Mesendoderm (in vitro differentiated cells): ENCODE measurements at regions not wholly inside any gene's neighbourhood (a gene's known extent, or its start where the extent isn't known, plus 50 kb on each side); places are given as distances from the start of the nearest gene placed in this dataset.

ENCODE experiments used
- DNase-seq: peaks from one replicate; pipeline ENCODE4 v3.0.0; 2013
- H2AK5ac ChIP-seq: 2 replicates; pipeline ENCODE4 v1.6.1; 2013; ENCODE audit warnings: low read length, inconsistent platforms
- H2BK120ac ChIP-seq: 2 replicates; pipeline ENCODE4 v1.6.1; 2013; ENCODE audit warnings: low read depth, mild to moderate bottlenecking, low read length, moderate library complexity, mixed read lengths
- H2BK15ac ChIP-seq: replicated peaks from 2 replicates; pipeline ENCODE4 v1.6.1; 2013; ENCODE audit warnings: low read depth, mild to moderate bottlenecking, moderate library complexity
- H2BK5ac ChIP-seq: 2 replicates; pipeline ENCODE4 v1.6.1; 2013; ENCODE audit warnings: low read length, inconsistent platforms
- H3K18ac ChIP-seq: 2 replicates; pipeline ENCODE4 v1.6.1; 2013; ENCODE audit warnings: mild to moderate bottlenecking, low read length, mixed read lengths
- H3K23ac ChIP-seq: one replicate; pipeline ENCODE4 v1.6.1; 2013; ENCODE audit warnings: low read length
- H3K27ac ChIP-seq: 2 replicates; pipeline ENCODE4 v1.5.1; 2013; ENCODE audit warnings: low read depth, mild to moderate bottlenecking, inconsistent platforms, low read length, moderate library complexity
- H3K27me3 ChIP-seq: 2 replicates; pipeline ENCODE4 v1.6.1; 2013; ENCODE audit warnings: low read length, control low read depth, mild to moderate bottlenecking, inconsistent platforms; ENCODE audit not compliant: insufficient read depth, poor library complexity
- H3K36me3 ChIP-seq: 2 replicates; pipeline ENCODE4 v1.6.1; 2013; ENCODE audit warnings: low read length, inconsistent platforms; ENCODE audit not compliant: control insufficient read depth, insufficient read depth
- H3K4ac ChIP-seq: one replicate; pipeline ENCODE4 v1.6.1; 2013; ENCODE audit warnings: low read depth, mild to moderate bottlenecking, low read length, moderate library complexity
- H3K4me1 ChIP-seq: 2 replicates; pipeline ENCODE4 v1.6.1; 2013; ENCODE audit warnings: low read depth, low read length, inconsistent platforms; ENCODE audit not compliant: control insufficient read depth
- H3K4me2 ChIP-seq: 2 replicates; pipeline ENCODE4 v1.6.1; 2013; ENCODE audit warnings: low read length
- H3K4me3 ChIP-seq: 2 replicates; pipeline ENCODE4 v1.5.1; 2013; ENCODE audit warnings: mild to moderate bottlenecking, low read length
- H3K56ac ChIP-seq: one replicate; pipeline ENCODE4 v1.6.1; 2013; ENCODE audit warnings: low read length
- H3K79me1 ChIP-seq: 2 replicates; pipeline ENCODE4 v1.6.1; 2013; ENCODE audit warnings: low read length, inconsistent platforms
- H3K79me2 ChIP-seq: 2 replicates; pipeline ENCODE4 v1.6.1; 2013; ENCODE audit warnings: mild to moderate bottlenecking, low read length; ENCODE audit not compliant: control insufficient read depth, insufficient read depth
- H3K9ac ChIP-seq: 2 replicates; pipeline ENCODE4 v1.6.1; 2013; ENCODE audit warnings: low read length, inconsistent platforms
- H4K5ac ChIP-seq: one replicate; pipeline ENCODE4 v1.6.1; 2013; ENCODE audit warnings: low read length
- H4K8ac ChIP-seq: one replicate; pipeline ENCODE4 v1.6.1; 2013; ENCODE audit warnings: low read depth, mild to moderate bottlenecking, control low read depth, low read length, moderate library complexity
- WGBS: extraction: QIAGEN DNeasy Blood & Tissue Kit; methylation state at CpG from one replicate; pipeline ENCODE4 v1.1.7; 2013; ENCODE audit warnings: low lambda C conversion rate, missing lambda C conversion rate; ENCODE audit not compliant: insufficient coverage; ENCODE audit errors: extremely low coverage; 5-methylcytosine and 5-hydroxymethylcytosine counted together

DNA sequence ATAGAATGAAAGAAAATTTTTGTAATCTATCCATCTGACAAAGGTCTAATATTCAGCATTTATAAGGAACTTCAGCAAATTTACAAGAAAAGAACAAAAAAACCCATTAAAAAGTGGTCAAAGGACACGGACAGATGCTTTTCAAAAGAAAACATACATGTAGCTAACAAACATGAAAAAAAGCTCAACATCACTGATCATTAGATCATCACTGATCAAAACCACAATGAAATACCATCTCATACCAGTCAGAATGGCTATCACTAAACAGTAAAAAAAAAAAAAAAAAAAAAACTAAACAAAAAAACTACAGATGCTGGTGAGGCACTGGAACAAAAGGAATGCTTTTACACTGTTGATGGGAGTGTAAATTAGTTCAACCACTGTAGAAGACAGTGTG, 837.1 kb downstream of the EPHA7 start:
- no peak overlapping the region for H3K4me2 ChIP-seq

DNA sequence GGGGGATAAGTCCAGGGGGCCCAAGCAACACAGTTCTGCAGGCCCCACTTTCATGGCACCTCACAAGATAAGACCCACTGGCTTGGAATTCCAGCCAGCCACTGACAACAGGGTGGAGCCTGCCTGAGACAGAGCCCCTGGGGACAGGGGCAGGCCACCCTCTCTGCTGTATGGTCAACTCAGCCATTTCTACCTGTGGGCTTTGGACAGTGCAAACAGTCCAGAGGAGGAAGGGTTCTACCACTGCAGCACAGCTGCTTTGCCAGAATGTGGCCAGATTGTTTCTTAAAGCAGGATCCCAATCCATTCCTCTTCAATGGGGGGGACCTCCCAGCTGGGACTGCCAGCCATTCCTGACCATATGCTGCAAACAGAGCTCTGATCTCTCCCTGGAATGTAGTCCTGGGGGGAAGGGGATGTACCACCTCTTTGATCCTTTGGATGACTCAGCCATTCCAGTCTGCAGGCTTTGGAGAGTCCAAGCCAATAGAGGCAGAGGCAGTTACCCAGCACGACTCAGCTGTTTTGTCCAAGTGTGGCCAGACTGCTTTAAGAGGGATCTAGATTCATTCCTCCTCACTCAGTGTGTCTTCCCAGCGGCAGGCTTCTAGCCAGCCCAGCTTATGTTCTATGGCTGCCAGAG, 842.2 kb downstream of the EPHA7 start:
- no peak overlapping the region for H4K8ac ChIP-seq
- H3K79me2 ChIP-seq = no peaks in the 10 kb centered on the region
- no peak overlapping the region for H2BK120ac ChIP-seq
- no peak overlapping the region for H3K23ac ChIP-seq
- no peak overlapping the region for H2AK5ac ChIP-seq
- H3K56ac ChIP-seq = no peak overlapping the region
- no peaks in the 10 kb centered on the region for H3K79me1 ChIP-seq
- H3K4me1 ChIP-seq = no peaks in the 10 kb centered on the region
- no peak overlapping the region for H4K5ac ChIP-seq
- peak; percentile 93 for DNase-seq
- no peak overlapping the region for H2BK15ac ChIP-seq
- no peak overlapping the region for H2BK5ac ChIP-seq
- H3K27ac ChIP-seq = no peak overlapping the region
- H3K9ac ChIP-seq = no peak overlapping the region
- no peak overlapping the region for H3K4me3 ChIP-seq
- no peak overlapping the region for H3K4ac ChIP-seq
- no peaks in the 10 kb centered on the region for H3K36me3 ChIP-seq
- H3K27me3 ChIP-seq = no peaks in the 10 kb centered on the region
- H3K18ac ChIP-seq = no peak overlapping the region
- H3K4me2 ChIP-seq = no peak overlapping the region
- no CpG with 5 or more reads among the region's 2 CpGs for WGBS

More for the DNA sequence above, 837.1 kb downstream of the EPHA7 start:
- no peaks in the 10 kb centered on the region for H3K4me1 ChIP-seq
- H3K18ac ChIP-seq = no peak overlapping the region
- H3K27ac ChIP-seq = no peak overlapping the region
- no peaks in the 10 kb centered on the region for H3K36me3 ChIP-seq
- no peaks in the 10 kb centered on the region for H3K79me1 ChIP-seq
- no peak overlapping the region for H4K5ac ChIP-seq
- no peak overlapping the region for H2AK5ac ChIP-seq
- no peak overlapping the region for H3K56ac ChIP-seq
- no peak overlapping the region for H3K4ac ChIP-seq
- H2BK15ac ChIP-seq = no peak overlapping the region
- H3K9ac ChIP-seq = no peak overlapping the region
- H3K27me3 ChIP-seq = no peaks in the 10 kb centered on the region
- H3K4me3 ChIP-seq = no peak overlapping the region
- no CpG with 5 or more reads among the region's 1 CpG for WGBS
- H3K23ac ChIP-seq = no peak overlapping the region
- DNase-seq = no peak
- H2BK5ac ChIP-seq = no peak overlapping the region
- H2BK120ac ChIP-seq = no peak overlapping the region
- H4K8ac ChIP-seq = no peak overlapping the region
- no peaks in the 10 kb centered on the region for H3K79me2 ChIP-seq

DNA sequence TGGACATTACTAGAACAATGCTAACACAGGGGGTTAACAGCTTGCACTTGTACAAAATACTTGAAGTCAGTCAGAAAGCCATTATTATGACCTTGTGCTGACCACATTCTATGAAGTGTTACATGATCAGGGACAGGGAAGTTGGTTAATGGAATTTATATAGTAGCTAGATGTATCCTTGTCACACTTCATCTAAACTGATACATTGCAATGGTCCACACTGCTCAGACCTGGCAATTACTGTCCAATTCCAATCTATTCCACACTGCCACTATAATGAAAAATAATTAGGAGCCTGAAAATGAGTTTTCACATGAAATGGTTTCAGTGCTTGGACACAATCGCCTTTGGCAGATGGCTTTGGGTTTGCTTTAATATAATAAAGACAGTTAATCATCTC, 850.8 kb downstream of the EPHA7 start:
- H3K27me3 ChIP-seq = no peaks in the 10 kb centered on the region
- no peak overlapping the region for H3K27ac ChIP-seq
- H3K79me1 ChIP-seq = no peaks in the 10 kb centered on the region
- H3K4me3 ChIP-seq = no peak overlapping the region
- WGBS = no CpG with 5 or more reads among the region's 1 CpG
- no peaks in the 10 kb centered on the region for H3K4me1 ChIP-seq
- H2BK5ac ChIP-seq = no peak overlapping the region
- H3K18ac ChIP-seq = no peak overlapping the region
- H3K23ac ChIP-seq = no peak overlapping the region
- H2BK15ac ChIP-seq = no peak overlapping the region
- H3K79me2 ChIP-seq = no peaks in the 10 kb centered on the region
- H2AK5ac ChIP-seq = no peak overlapping the region
- no peak overlapping the region for H2BK120ac ChIP-seq
- no peak overlapping the region for H4K8ac ChIP-seq
- no peak overlapping the region for H3K9ac ChIP-seq
- H3K36me3 ChIP-seq = no peaks in the 10 kb centered on the region
- H3K4me2 ChIP-seq = no peak overlapping the region
- no peak overlapping the region for H4K5ac ChIP-seq
- no peak overlapping the region for H3K56ac ChIP-seq
- no peak for DNase-seq
- no peak overlapping the region for H3K4ac ChIP-seq

DNA sequence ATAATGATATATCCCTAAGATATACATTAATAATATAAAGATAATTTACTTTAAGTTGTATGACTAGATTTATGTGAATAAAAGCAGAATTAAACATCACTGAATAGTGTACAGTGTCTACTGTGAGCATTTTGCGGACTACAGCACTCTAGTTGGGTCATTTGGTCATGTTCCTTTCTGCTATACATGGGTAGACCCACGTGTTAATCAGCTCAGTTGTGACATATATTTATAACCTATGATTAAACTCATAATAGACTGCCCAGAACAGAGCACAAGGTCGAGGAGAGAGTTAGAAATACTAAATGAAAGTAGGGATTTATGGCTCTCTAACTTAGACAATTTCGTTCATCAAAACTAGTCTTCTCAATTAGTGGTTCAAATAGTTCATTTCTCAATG, 852.7 kb downstream of the EPHA7 start:
- Histone ChIP-seq H3K56ac (no peak overlapping the region), H3K23ac (no peak overlapping the region), H3K79me2 (no peaks in the 10 kb centered on the region), H2BK5ac (no peak overlapping the region), H3K4me3 (no peak overlapping the region), H3K4ac (no peak overlapping the region), H3K79me1 (no peaks in the 10 kb centered on the region), H2BK15ac (no peak overlapping the region), H4K8ac (no peak overlapping the region), H3K9ac (no peak overlapping the region), H3K27ac (no peak overlapping the region), H3K4me2 (no peak overlapping the region), H3K4me1 (no peaks in the 10 kb centered on the region), H3K18ac (no peak overlapping the region), H4K5ac (no peak overlapping the region), H3K36me3 (no peaks in the 10 kb centered on the region), H2BK120ac (no peak overlapping the region), H2AK5ac (no peak overlapping the region), H3K27me3 (no peaks in the 10 kb centered on the region)
- DNase-seq = no peak
- WGBS = no CpG with 5 or more reads among the region's 4 CpGs

DNA sequence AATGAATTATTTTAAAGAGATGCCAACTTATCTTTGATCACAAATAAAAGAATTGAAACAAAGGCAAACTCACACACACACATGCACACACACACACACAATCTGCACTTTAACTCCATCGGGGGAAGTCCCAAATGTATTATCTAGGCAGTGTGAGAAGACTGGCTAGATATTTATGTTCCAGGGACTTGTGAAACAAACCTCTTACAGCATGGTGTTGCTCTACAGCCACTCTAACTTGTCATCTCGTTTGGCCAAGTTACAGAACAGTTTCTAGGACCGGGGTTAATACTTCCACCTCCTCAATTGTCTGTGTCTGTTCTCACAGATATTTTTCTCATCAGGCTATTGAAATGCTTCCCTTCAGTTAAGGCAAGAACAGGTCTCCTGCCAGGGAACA, 855.0 kb downstream of the EPHA7 start:
- H2BK15ac ChIP-seq = no peak overlapping the region

DNA sequence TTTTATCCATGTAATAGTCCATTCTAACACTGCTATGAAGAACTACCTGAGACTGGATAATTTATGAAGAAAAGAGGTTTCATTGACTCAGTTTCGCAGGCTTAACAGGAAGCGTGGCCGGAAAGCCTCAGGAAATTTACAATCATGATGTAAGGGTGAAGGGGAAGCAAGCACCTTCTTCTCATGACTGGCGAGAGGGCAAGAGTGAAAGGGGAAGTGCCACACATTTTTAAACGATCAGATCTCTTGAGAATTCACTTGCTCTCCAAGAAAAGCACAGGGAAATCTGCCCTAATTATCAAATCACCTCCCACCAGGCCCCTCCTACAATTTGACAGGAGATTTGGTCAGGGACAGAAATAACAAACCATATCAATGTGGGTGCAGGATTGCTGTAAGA, 859.7 kb downstream of the EPHA7 start:
- no peak overlapping the region for H3K4ac ChIP-seq
- no peak overlapping the region for H3K9ac ChIP-seq
- H2AK5ac ChIP-seq = no peak overlapping the region
- H2BK15ac ChIP-seq = no peak overlapping the region
- no peaks in the 10 kb centered on the region for H3K79me1 ChIP-seq
- H3K36me3 ChIP-seq = no peaks in the 10 kb centered on the region
- H3K56ac ChIP-seq = no peak overlapping the region
- H3K4me2 ChIP-seq = no peak overlapping the region
- H3K18ac ChIP-seq = no peak overlapping the region
- H4K8ac ChIP-seq = no peak overlapping the region
- DNase-seq = peak; percentile 27
- H3K27ac ChIP-seq = no peak overlapping the region
- no peaks in the 10 kb centered on the region for H3K4me1 ChIP-seq
- H3K4me3 ChIP-seq = no peak overlapping the region
- no peak overlapping the region for H2BK120ac ChIP-seq
- H3K27me3 ChIP-seq = no peaks in the 10 kb centered on the region
- no peak overlapping the region for H2BK5ac ChIP-seq
- no peak overlapping the region for H4K5ac ChIP-seq
- H3K23ac ChIP-seq = no peak overlapping the region
- no CpG with 5 or more reads among the region's 5 CpGs for WGBS
- H3K79me2 ChIP-seq = no peaks in the 10 kb centered on the region

More for the DNA sequence above, 855.0 kb downstream of the EPHA7 start:
- Histone ChIP-seq H3K4me3 (no peak overlapping the region), H3K4me1 (no peaks in the 10 kb centered on the region), H4K5ac (no peak overlapping the region), H3K36me3 (no peaks in the 10 kb centered on the region), H2AK5ac (no peak overlapping the region), H3K23ac (no peak overlapping the region), H3K27me3 (no peaks in the 10 kb centered on the region), H2BK120ac (no peak overlapping the region), H3K27ac (no peak overlapping the region), H3K79me1 (no peaks in the 10 kb centered on the region), H2BK5ac (no peak overlapping the region), H3K4ac (no peak overlapping the region), H3K79me2 (no peaks in the 10 kb centered on the region), H4K8ac (no peak overlapping the region), H3K18ac (no peak overlapping the region), H3K9ac (no peak overlapping the region), H3K4me2 (no peak overlapping the region), H3K56ac (no peak overlapping the region)
- no peak for DNase-seq
- WGBS = no CpG with 5 or more reads among the region's 3 CpGs
